ENCODE measurements at regions not wholly inside any gene's neighbourhood (a gene's known extent, or its start where the extent isn't known, plus 50 kb on each side); places are given as distances from the start of the nearest gene placed in this dataset.
"Not testable (repeated sequence)": the region's sequence is repeated elsewhere in the genome, so short reads cannot be mapped to it uniquely, and the experiment has no call there.

DNA sequence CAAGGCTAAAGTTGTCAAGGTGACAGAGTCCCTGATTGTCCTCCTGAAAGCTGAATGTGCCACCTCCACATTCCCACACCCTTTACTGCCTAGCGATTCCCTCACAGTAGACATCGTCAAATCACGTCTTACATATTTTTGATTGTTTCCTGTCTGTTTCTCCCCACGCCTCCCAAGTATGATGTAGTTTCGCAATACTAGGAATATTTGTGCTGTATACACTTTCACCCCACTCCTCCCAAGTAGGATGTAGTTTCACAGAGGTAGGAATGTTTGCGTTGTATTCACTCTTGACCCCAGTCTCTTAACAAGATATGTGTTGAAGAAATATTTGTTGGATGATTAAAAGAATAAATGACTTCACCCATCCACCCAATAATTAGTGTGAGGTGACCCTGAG lies 524.1 kb downstream of the PRIM2 start:
- TF ChIP-seq, protein P1, sequence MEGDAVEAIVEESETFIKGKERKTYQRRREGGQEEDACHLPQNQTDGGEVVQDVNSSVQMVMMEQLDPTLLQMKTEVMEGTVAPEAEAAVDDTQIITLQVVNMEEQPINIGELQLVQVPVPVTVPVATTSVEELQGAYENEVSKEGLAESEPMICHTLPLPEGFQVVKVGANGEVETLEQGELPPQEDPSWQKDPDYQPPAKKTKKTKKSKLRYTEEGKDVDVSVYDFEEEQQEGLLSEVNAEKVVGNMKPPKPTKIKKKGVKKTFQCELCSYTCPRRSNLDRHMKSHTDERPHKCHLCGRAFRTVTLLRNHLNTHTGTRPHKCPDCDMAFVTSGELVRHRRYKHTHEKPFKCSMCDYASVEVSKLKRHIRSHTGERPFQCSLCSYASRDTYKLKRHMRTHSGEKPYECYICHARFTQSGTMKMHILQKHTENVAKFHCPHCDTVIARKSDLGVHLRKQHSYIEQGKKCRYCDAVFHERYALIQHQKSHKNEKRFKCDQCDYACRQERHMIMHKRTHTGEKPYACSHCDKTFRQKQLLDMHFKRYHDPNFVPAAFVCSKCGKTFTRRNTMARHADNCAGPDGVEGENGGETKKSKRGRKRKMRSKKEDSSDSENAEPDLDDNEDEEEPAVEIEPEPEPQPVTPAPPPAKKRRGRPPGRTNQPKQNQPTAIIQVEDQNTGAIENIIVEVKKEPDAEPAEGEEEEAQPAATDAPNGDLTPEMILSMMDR (IDR thresholded peaks at IDR 0.05 in 4 of 5, conservative IDR thresholded peaks at IDR 0.05 in 1 of 5), result not testable (repeated sequence)
- not testable (repeated sequence) for TF ChIP-seq POLR2A (IDR thresholded peaks at IDR 0.05)

All from gastrocnemius medialis (tissue), 4 donors.